Middle frontal gyrus (tissue), 1 donor: ENCODE measurements at regions not wholly inside any gene's neighbourhood (a gene's known extent, or its start where the extent isn't known, plus 50 kb on each side); places are given as distances from the start of the nearest gene placed in this dataset.

Experiments used
- DNase-seq: peaks from one replicate; pipeline ENCODE4 v3.0.0-alpha.2; 2015; ENCODE audit warnings: low spot score; ENCODE audit errors: extremely low spot score

- no peak for DNase-seq
These were observed 166.7 kb downstream of the PTPN20 start for GRCh38 chr10:47077941-47078340.

- no peak for DNase-seq
These were observed 167.4 kb downstream of the PTPN20 start for GRCh38 chr10:47078393-47079203.

- no peak for DNase-seq
These were observed 168.0 kb downstream of the PTPN20 start for GRCh38 chr10:47079204-47079580.

- no peak for DNase-seq
These were observed 170.0 kb downstream of the PTPN20 start for GRCh38 chr10:47081264-47081663.

- no peak for DNase-seq
These were observed 171.0 kb downstream of the PTPN20 start for GRCh38 chr10:47082055-47082784.

GRCh38 chr10:47087667-47088066 is 176.4 kb downstream of the PTPN20 start:
- DNase-seq = no peak

- no peak for DNase-seq
These were observed 177.6 kb downstream of the PTPN20 start for GRCh38 chr10:47088656-47089354.

- no peak for DNase-seq
These were observed 178.8 kb downstream of the PTPN20 start for GRCh38 chr10:47090042-47090441.

- DNase-seq = no peak
These were observed 179.7 kb downstream of the PTPN20 start for GRCh38 chr10:47090903-47091302.

GRCh38 chr10:47091421-47091820 is 180.2 kb downstream of the PTPN20 start:
- DNase-seq = no peak

GRCh38 chr10:47092376-47092775 is 181.1 kb downstream of the PTPN20 start:
- DNase-seq = no peak

- no peak for DNase-seq
These were observed 181.6 kb downstream of the PTPN20 start for GRCh38 chr10:47092831-47093230.

GRCh38 chr10:47094126-47094525 is 182.9 kb downstream of the PTPN20 start:
- DNase-seq = no peak

GRCh38 chr10:47094636-47095035 is 183.4 kb downstream of the PTPN20 start:
- no peak for DNase-seq

GRCh38 chr10:47095211-47095610 is 184.0 kb downstream of the PTPN20 start:
- no peak for DNase-seq

GRCh38 chr10:47095848-47096612 is 184.8 kb downstream of the PTPN20 start:
- no peak for DNase-seq

- no peak for DNase-seq
These were observed 187.0 kb downstream of the PTPN20 start for GRCh38 chr10:47098238-47098637.

GRCh38 chr10:47098964-47099363 is 187.7 kb downstream of the PTPN20 start:
- no peak for DNase-seq

- no peak for DNase-seq
These were observed 188.2 kb downstream of the PTPN20 start for GRCh38 chr10:47099474-47099873.

GRCh38 chr10:47101196-47101595 is 190.0 kb downstream of the PTPN20 start:
- no peak for DNase-seq

GRCh38 chr10:47101807-47102206 is 190.6 kb downstream of the PTPN20 start:
- no peak for DNase-seq
